GM21528 (cell line): ENCODE measurements at regions not wholly inside any gene's neighbourhood (a gene's known extent, or its start where the extent isn't known, plus 50 kb on each side); places are given as distances from the start of the nearest gene placed in this dataset.

ENCODE experiments used
- ATAC-seq: cut with Tn5 transposase; IDR thresholded peaks from one replicate; pipeline ENCODE4 v1.9.1; 2021; ENCODE audit warnings: mild to moderate bottlenecking, moderate library complexity; ENCODE audit not compliant: unreplicated experiment, low FRiP score

DNA sequence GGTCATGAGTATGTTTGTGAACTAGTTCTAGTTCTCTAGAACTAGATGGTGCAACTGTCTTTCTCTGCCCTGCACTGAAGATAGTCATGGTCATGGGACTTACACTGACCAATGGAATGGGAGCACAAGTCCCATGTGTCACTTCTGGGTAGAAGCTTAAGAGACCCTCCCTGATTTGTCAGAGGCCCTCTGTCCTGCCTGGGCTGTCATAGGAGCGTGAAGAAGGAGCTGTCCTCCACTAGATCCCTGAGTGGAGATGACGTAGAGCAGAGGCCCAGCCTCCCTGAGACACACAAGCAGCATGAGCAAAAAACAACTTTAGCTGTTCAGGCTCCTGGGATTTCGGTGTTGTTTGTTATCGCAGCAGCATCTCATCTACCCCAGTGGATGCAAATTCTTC is 514.5 kb downstream of the PREX1 start:
- ATAC-seq: no peak

DNA sequence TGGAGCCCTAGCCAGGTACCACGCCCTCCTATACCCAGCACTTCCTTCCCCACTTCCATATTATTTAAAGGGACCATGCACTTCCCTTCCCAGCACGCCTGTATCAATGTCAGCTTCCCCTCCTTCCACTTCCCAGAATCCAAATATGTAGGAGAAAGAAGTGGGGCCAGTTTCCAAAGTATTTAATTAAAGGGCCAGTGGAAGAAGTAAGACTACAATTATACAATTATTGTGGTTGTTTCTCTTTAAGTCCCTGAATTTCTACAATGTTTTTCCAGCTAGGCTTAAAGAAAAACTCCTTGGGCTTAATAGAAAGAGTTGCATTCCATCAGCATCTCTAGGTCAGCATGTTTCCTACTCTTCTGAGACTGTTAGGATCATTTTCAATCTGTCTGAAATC is 515.8 kb downstream of the PREX1 start:
- ATAC-seq: no peak

DNA sequence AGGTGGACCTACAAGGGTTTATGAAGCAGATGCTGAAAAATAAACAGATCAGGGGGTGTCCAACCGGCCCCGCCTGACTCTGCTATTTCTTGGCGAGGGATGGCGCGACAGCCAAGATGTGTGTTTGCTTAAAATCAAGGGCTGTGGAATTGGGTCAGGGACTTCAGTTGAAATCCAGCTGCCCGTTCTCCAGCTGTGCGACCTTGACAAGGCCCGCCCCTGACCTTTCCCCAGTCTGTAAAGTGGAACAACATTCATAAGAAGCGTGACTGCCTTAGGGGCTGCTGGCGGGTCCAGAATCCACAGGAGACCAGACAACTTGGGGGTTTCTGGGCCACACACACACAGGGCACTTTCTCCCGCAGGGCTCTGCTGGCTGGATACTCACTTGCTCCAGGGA is 517.5 kb downstream of the PREX1 start:
- no peak for ATAC-seq

DNA sequence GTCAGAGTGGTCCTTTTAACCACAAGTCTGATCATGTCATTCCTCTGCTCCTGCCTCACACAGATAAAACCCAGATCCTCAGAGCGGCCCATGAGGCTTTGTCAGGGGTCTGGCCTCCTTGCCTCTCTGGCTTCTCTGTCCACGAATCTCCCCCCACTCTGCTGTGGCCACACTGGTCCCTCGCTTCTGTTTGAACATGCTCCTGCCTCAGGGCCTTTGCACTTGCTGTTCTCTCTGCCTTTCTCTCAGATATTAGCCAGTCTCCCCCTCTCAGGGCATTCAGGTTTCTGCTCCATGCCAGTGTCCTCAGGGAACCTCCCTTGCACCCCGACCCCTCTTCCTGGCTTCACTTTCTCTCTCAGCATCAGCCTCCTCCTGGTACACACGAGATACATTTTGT is 518.5 kb downstream of the PREX1 start:
- ATAC-seq: no peak

DNA sequence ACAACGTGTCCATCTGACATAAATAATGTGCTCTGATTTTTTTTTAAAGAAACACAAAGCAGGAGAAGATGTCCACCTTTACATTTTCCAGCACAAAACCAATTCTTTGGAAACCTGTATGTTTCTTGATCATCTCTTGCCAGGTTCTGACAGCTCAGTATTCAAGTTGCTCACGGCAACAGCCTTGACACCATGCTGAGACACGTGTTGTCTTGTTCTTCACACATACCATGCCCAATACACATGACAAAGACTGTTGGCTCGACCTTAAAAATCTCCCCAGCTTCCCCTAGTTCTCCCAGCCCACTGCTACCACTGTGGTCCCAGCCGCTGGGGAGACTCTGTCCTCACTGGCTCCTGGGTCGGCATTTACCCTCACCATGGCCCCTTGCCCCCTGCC is 518.9 kb downstream of the PREX1 start:
- ATAC-seq: no peak

DNA sequence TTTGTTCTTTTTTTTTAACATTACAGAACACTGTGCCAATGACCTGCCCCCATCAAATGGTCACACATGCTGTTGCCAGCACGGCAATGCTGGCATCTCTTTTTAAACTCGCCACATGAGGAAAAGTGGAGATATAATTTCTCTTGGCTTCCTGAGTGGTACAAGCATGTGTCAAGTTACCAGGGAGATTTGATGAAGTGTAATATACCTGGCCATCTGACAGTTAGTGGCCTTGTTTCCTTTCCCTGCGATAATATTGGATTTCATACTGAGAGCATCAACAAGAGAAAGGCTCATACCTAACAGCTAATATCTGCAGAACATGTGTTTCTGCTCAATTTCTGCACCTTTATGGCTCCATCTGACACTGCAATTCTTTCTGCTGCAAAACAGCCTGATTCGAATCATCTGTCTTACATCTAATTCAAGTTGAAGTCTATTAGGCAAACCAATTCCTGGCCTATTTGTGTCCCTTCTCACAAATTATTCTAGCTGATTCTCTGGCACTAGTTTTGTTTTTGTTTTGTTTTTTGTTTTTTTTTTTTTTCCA is 519.5 kb downstream of the PREX1 start:
- ATAC-seq: no peak

DNA sequence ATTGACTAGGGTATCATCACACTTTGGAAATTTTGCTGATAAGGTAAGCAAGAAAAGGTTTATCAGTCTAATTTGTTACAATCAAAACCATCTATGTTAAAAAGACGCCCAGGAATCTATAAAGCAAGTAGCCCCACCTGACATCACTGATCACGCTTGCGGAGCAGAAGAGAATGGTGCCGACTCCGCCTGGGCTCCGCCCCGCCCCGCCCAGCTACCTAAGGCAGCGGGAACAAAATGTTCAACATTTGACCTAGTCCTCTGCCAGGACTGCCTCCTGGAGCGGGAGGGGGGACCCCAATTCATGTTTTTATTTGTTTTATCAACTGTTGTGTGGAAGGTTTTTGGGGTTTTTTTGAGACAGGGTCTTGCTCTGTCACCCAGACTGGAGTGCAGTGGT is 520.5 kb downstream of the PREX1 start:
- ATAC-seq: no peak

DNA sequence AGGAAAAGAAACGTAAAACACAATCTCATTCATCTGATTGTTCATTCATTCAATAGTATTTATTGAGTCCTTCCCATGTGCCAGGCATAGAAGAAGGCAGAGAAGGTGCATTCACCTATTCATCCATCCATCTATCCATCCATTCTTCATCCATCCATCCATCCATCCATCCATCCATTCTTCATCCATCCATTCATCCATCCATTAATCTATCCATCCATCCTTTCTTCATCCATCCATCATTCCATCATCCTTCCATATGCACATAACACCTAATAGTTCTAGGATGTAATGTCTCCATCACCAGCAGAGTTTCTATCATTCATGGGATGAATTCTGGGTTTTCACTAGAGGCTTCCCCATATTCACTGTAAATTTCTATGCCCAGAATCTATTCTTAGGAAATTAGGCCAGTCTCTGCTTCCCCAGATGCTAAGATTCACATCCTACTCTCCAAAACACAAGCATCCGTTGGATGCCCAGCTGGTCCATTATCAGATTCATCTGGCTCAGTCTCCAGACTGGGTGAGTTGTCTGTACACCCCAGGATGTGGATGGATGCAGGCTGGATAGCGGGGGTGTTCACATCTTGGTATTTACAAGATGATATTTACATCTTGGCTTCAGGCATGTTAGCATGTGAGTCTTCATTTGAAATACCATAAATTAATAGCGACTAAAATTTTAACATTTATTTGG is 517.7 kb upstream of the SULF2 start:
- ATAC-seq: no peak

DNA sequence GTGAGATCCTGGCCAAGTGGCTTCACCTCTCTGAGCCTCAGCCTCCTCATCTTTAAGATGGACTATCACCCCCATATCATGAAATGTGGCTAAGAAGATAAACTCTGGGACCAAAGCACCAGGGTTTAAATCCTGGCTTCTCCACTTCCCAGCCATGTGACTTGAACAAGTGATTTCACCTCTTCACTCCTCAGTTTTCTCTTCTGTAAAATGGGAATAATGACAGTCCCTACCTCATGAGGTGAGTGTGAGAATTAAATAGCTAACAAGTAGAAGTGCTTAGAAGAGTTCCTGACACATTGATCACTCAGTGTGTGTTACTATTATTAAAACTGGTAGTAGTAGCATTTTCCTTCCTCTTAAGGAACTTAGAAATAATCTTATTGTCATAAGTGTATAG is 516.9 kb upstream of the SULF2 start:
- no peak for ATAC-seq

DNA sequence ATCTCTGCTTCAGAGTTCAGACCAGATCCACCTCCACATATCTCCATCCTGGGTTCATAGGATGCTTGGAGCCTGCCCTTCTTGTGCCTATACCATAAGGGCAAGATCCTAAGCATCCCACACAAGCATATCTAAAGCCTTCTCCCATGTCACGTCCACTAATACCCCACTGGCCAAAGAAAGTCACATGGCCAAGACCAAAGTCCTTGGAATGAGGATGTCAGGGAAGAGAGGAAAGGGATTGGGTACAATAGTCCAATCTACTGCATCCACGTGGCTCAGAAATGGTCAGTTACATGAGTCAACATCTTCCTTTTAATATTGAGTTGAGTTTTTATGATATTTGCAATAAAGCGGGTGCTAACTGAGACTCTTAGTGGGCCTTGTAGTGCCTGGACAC is 515.9 kb upstream of the SULF2 start:
- no peak for ATAC-seq

DNA sequence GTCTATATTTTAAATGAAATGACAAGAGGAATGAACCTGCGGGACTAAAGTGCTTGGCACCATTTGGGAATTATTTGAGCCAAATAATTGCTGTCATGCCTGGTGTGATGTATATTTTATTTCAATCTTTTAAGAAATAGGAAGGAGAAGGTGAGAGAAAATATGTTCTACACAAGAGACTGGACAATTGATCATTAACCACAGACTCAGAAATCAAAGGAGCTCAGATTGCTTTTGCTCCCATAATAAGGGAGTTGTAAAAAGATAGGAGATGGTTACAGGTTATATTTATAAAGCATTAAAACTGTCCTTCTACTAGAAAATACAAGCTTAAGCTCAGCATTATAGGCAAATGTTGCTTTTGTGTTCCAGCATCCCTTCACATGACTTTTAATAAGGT is 515.2 kb upstream of the SULF2 start:
- ATAC-seq: no peak

DNA sequence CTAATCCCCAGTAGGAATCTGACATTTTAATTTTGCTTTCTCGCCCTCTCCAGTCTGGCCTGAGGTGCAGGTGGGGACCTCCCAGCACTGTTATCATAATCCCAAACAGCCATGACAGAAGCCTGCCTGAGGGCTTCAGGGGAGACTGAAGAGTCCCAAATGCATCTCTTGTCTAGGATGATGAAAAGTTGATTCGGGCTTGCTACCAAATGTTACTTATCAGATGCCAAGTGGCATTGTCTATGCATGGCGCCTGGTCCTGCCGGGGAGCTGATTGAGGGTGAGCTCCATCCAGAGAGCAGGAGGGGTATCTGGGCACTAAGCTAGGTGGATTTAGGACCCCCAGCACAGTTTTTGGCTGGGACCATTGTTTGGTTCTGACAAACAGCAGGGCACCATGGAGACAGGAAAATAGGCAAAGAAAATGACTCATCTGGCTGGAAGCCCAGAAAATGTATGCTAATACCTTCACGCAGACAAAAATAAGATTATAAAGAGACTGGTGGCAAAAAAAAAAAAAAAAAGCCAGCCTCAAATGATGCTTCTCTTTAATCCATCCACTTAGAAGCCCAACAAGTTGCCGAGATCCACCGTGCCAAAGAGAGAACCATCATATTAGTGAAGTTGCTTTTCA is 513.7 kb upstream of the SULF2 start:
- no peak for ATAC-seq

DNA sequence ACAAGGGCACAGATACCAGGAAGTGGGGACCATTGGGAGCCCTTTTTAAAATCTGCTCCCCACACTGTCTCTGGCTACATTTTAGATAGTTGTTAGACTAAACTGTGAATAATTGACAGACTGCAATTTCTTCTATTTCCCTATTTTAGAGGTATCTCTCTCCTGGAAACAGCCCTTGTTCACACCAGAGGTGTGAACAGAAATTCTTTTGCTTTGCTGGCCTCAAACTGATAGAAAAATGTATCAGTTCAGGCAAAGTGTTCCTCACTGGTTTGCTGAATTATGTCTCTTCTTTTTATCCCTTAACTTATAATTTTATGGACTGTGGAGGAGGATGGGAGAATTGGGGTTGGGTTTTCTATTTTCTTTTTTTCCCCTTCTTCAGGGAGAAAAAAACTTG is 513.2 kb upstream of the SULF2 start:
- no peak for ATAC-seq

DNA sequence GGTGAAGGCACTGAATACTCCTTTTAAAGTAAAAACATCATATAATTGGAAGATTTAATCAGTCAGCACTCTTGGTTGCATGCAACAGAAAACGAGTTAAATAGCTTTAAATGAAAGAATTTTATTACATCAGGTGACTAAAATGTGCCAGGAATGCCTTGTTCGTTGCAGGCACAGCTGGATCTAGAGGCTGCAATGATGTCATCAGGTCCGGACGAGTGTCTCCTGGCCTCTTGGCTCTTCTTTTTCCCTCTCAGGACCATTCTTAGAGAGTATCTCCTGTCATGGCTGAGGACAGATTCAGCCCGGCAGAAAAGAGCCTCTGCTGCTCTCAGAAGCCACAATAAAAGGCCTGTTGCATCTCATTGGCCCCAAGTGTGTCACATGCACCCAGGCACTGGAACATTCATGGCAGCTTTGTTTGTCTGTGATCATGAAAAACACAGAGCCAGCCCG is 510.7 kb upstream of the SULF2 start:
- ATAC-seq: no peak

DNA sequence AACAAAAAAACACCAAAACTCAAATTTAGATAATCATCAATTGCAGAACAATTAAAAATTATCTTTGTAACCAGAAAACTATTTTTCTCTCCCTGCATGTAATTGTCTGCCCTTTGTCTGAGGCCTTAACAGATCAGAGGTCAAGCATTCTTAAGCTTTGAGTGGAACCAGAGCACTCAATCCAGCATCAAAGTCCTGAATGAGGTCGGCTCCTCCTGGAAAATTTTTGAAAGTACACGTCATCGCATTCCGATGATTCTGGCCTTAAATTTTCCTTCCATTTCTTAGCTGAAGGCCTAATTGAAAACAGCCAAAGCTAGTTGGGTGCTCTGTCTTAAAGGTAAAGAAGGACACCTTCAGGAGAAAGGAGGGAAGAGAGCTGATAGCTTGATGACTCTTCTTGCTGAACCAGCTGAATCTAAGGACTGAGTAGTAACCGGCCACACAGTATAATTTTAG is 510.2 kb upstream of the SULF2 start:
- ATAC-seq: no peak

DNA sequence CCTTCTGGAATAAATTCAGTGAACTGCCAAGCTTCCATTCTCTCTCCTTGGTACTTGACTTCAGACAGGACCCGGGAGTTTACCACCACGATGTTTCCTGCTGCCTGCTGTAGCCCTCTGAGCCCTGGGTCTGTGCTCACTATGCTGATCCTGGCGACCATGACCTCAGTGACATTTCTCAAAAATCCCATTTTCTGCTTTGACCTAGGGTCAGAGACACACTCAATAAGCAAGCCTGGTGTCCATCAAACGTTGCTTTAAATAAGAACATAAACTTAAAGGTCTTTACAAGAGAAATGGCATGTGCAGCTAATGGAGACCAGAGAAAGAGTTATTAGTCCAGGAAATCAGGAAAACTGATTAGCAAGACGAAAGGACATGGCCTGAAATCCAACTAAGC is 509.7 kb upstream of the SULF2 start:
- ATAC-seq: no peak

DNA sequence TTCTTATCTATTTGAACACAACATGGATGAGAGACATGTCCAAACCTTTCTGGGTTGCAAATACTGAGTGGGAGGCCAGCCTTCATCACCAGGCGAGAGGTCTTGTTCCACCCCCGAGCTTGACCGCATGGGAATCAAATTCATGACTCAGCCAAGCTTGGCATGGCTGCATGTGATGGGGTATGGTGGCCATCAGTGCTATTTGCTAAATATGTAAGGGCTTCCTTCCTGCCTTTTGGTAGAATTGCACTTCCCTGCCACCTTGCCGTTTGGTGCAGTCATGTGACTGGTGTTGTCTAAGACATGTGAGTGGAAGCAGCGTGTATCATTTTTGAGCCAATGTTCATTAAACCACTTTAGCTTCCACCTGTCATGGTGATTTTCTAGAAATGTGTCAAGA is 508.9 kb upstream of the SULF2 start:
- ATAC-seq: no peak

DNA sequence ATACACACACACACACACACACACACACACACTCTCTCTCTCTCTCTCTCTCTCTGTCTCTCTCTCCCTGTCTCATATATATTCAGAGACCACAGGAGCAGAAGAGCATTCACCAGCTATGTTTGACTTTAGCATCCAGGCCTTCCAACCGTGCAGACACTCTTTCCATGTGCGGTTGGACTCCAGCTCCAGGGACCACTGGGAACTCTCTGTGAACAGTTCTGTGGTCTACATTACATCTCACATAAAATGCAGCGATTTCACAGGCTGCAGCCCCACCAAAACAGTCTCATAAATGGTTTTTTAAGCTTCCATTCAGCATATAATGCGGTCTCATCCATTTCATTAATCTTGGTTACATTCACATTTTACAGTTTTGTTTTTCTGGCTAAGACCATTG is 508.4 kb upstream of the SULF2 start:
- ATAC-seq: no peak

DNA sequence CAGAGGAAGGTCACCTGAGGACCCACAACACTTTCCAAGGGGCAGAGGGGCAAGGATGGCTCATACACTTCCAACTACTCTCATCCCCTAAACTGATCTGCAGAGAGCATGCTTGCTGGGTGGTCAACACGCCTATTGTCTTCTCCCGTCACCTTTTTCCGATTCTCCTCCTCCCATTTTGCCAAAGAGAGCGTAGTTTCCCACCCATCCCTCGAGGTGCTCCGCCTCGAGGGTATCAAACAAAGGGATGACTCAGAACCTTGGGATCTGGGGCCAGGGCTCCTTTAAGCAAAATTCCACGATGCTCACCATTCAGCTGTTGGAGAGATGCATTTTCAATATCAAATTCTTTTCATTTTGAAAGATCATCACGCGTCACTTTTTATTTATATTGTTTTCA is 507.5 kb upstream of the SULF2 start:
- ATAC-seq: no peak

DNA sequence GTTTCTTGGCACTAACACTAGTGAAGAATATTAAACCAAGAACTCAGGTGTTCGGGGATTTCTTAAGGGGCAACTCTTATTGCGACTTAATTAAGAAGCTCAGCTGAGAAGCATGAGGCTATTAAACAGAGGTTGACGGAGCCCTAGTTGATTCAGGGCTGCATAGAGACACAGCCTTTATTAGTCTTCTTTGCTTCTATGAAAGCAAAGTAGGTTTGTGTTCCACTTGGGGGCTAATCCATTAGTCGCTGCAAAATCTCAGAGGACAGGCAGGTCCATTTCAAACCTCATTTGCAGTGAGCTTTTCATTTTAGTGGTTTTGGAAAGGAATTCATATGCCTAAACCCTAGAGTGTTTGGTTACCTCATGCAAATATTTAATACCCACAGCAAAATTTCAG is 506.6 kb upstream of the SULF2 start:
- no peak for ATAC-seq

DNA sequence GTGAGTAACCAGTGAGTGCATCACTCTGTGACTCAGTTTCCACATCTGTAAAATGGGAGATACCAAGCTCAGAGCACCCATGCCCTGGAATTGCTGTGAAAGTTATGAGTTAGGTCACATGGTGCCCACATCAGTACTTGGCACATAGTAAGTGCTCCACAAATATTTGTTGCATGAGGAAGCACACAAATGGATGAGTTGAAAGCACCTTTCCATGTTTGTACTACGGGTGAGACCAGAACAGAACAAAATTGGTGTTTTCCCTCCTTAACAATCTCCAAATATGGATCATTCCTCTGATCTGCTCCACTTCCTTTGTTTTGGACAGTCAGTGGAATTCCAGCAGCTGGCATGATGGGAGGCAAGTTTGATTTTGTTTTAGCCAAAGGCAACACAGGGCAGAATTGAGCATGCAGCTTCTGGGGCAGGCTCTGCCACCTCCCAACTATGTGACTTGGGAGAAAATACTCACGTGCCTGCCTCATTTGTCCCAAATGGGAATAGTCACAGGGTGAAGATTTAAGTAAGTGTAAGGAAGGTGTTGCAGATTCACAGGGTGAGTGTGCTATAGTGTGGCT is 503.7 kb upstream of the SULF2 start:
- ATAC-seq: no peak
